ENCODE measurements at regions not wholly inside any gene's neighbourhood (a gene's known extent, or its start where the extent isn't known, plus 50 kb on each side); places are given as distances from the start of the nearest gene placed in this dataset.

- TF ChIP-seq CTCF (IDR thresholded peaks at IDR 0.05; ENCODE audit: low read depth, low read length, poor library complexity, severe bottlenecking) (no peak), EZH2phosphoT487 (IDR thresholded peaks at IDR 0.05; ENCODE audit: borderline replicate concordance, low read length) (no peak)
Measured at GRCh38 chr6:81166770-81167169, 585.7 kb downstream of the TENT5A start.

Measured in DOHH2 (cell line).